Fibroblast of lung (primary cell): ENCODE measurements at regions not wholly inside any gene's neighbourhood (a gene's known extent, or its start where the extent isn't known, plus 50 kb on each side); places are given as distances from the start of the nearest gene placed in this dataset.
A peak's percentile ranks its signal among the peaks of the same experiment; 100 is the strongest.

ENCODE experiments used
- DNase-seq, 2 donors: peaks; one replicate each; pipeline versions ENCODE4 v3.0.0 to v3.0.0-alpha.2; 2010; ENCODE audit warnings: low read depth in 2 of 2
- H2AFZ ChIP-seq: 2 replicates; pipeline ENCODE4 v1.5.1; 2012; ENCODE audit warnings: low read length, control low read depth, inconsistent platforms
- H3K27ac ChIP-seq: 2 replicates; pipeline ENCODE4 v1.5.1; 2011; ENCODE audit warnings: low read length, control low read depth; ENCODE audit not compliant: insufficient read depth
- H3K27me3 ChIP-seq: 2 replicates; pipeline ENCODE4 v1.5.1; 2011; ENCODE audit warnings: mild to moderate bottlenecking, low read length; ENCODE audit not compliant: control insufficient read depth, insufficient read depth
- H3K36me3 ChIP-seq: 2 replicates; pipeline ENCODE4 v1.5.1; 2011; ENCODE audit warnings: low read length; ENCODE audit not compliant: control insufficient read depth, insufficient read depth
- H3K4me1 ChIP-seq: 2 replicates; pipeline ENCODE4 v1.5.1; 2011; ENCODE audit warnings: low read length; ENCODE audit not compliant: control insufficient read depth, insufficient read depth; ENCODE audit errors: extremely low read depth
- H3K4me2 ChIP-seq: 2 replicates; pipeline ENCODE4 v1.5.1; 2011; ENCODE audit warnings: low read length, control low read depth; ENCODE audit not compliant: insufficient read depth; ENCODE audit errors: extremely low read depth
- H3K4me3 ChIP-seq, 4 experiments: fragments of 200-600 bp in 1 of 4; sonication (generic) in 1 of 4; replicated peaks in 1 of 4; 2 replicates each; pipeline ENCODE4 v1.5.1; 2011 to 2016; ENCODE audit warnings: low read length in 4 of 4, low read depth in 3 of 4, mild to moderate bottlenecking in 3 of 4, control low read depth in 2 of 4, inconsistent platforms in 1 of 4, mixed read lengths in 1 of 4; ENCODE audit not compliant: insufficient read depth in 1 of 4; ENCODE audit errors: control extremely low read depth in 1 of 4
- H3K79me2 ChIP-seq: 2 replicates; pipeline ENCODE4 v1.5.1; 2012; ENCODE audit warnings: mild to moderate bottlenecking, low read length, inconsistent platforms; ENCODE audit not compliant: control insufficient read depth, insufficient read depth
- H3K9ac ChIP-seq: 2 replicates; pipeline ENCODE4 v1.5.1; 2011; ENCODE audit warnings: mild to moderate bottlenecking, low read length, control low read depth; ENCODE audit not compliant: insufficient read depth
- H3K9me3 ChIP-seq: 2 replicates; pipeline ENCODE4 v1.5.1; 2012; ENCODE audit warnings: low read depth, low read length; ENCODE audit not compliant: control insufficient read depth, insufficient read depth
- H4K20me1 ChIP-seq: 2 replicates; pipeline ENCODE4 v1.5.1; 2011; ENCODE audit warnings: low read length; ENCODE audit not compliant: control insufficient read depth, insufficient read depth; ENCODE audit errors: extremely low read depth
- EZH2 ChIP-seq: IDR thresholded peaks from 2 replicates; pipeline ENCODE4 v1.5.1; 2012; ENCODE audit warnings: low read length, control low read depth, mild to moderate bottlenecking; ENCODE audit errors: missing control alignments
- TF ChIP-seq, protein P1 (sequence below), 2 donors: IDR thresholded peaks in 1 of 2; conservative IDR thresholded peaks in 1 of 2; 1 replicate in 1 of 2; 2 replicates in 1 of 2; pipeline ENCODE4 v1.5.1; 2011 to 2012; ENCODE audit warnings: low read length in 2 of 2, control low read depth in 1 of 2, inconsistent platforms in 1 of 2, low read depth in 1 of 2, mild to moderate bottlenecking in 1 of 2

DNA sequence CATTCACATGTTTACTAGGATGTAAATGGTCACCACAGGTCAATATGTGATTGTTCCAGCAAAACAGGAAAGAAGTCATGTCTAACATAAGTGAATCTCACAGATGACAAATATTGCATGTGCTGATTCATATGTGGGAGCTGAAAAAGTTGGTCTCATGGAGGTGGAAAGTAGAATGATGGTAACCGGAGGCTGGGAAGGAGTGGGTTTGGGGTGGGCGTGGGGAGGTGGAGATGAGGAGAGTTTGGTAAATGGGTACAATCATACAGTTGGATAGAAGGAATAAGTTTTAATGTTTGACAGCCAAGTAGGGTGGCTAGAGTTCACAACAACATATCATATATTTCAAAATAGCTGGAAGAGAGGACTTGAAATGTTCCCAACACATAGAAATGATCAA is 83.8 kb upstream of the RANBP3L start:
- no peak for DNase-seq
- no peak overlapping the region for H2AFZ ChIP-seq
- no peaks in the 10 kb centered on the region for H3K27me3 ChIP-seq
- H3K36me3 ChIP-seq: no peaks in the 10 kb centered on the region
- no peaks in the 10 kb centered on the region for H3K79me2 ChIP-seq
- H3K9ac ChIP-seq: no peak overlapping the region
- no peak overlapping the region for H3K27ac ChIP-seq
- H4K20me1 ChIP-seq: no peaks in the 10 kb centered on the region
- H3K4me2 ChIP-seq: no peak overlapping the region
- no peaks in the 10 kb centered on the region for H3K4me1 ChIP-seq
- H3K4me3 ChIP-seq: no peak overlapping the region
- H3K9me3 ChIP-seq: no peaks in the 10 kb centered on the region
- TF ChIP-seq, protein P1, sequence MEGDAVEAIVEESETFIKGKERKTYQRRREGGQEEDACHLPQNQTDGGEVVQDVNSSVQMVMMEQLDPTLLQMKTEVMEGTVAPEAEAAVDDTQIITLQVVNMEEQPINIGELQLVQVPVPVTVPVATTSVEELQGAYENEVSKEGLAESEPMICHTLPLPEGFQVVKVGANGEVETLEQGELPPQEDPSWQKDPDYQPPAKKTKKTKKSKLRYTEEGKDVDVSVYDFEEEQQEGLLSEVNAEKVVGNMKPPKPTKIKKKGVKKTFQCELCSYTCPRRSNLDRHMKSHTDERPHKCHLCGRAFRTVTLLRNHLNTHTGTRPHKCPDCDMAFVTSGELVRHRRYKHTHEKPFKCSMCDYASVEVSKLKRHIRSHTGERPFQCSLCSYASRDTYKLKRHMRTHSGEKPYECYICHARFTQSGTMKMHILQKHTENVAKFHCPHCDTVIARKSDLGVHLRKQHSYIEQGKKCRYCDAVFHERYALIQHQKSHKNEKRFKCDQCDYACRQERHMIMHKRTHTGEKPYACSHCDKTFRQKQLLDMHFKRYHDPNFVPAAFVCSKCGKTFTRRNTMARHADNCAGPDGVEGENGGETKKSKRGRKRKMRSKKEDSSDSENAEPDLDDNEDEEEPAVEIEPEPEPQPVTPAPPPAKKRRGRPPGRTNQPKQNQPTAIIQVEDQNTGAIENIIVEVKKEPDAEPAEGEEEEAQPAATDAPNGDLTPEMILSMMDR (conservative IDR thresholded peaks at IDR 0.05 in 1 of 2, IDR thresholded peaks at IDR 0.05 in 1 of 2; ENCODE audit: low read depth in 1 of 2, low read length in 2 of 2): no peak
- TF ChIP-seq EZH2: no peak

- no peak overlapping the region for H2AFZ ChIP-seq
These were observed 86.6 kb upstream of the RANBP3L start for GRCh38 chr5:36388288-36388687.

DNA sequence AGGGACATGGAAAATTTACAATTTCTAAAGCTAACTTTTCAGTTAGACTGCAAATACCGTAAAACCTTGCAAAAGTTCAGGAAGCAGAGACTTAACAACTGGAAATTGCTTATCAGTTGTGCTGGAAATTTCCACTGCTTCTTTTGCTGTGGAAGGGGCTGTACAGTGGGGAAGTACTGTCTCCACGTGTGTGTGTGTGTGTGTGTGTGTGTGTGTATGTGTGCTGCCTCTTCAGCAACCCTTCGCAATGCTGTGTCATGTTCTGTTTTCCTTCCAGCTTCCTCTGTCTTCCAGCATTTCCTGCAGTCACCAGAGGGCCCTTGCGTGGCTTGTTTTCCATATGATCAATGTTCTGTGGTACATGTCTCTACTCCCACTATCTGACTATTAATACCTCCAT is 87.5 kb upstream of the RANBP3L start:
- Histone ChIP-seq H3K4me1 (no peaks in the 10 kb centered on the region), H3K9me3 (no peaks in the 10 kb centered on the region), H3K27me3 (no peaks in the 10 kb centered on the region), H4K20me1 (no peaks in the 10 kb centered on the region), H3K79me2 (no peaks in the 10 kb centered on the region), H3K36me3 (no peaks in the 10 kb centered on the region), H3K27ac (no peak overlapping the region), H2AFZ (no peak overlapping the region), H3K9ac (no peak overlapping the region), H3K4me3 (no peak overlapping the region), H3K4me2 (no peak overlapping the region)
- DNase-seq: peak in 1 of 2 donors; percentile 44
- TF ChIP-seq, protein P1 (conservative IDR thresholded peaks at IDR 0.05 in 1 of 2, IDR thresholded peaks at IDR 0.05 in 1 of 2; ENCODE audit: low read depth in 1 of 2, low read length in 2 of 2): no peak
- TF ChIP-seq EZH2: no peak

More at GRCh38 chr5:36388288-36388687, 86.6 kb upstream of the RANBP3L start:
- Histone ChIP-seq H3K9me3 (no peaks in the 10 kb centered on the region), H4K20me1 (no peaks in the 10 kb centered on the region), H3K4me3 (no peak overlapping the region), H3K9ac (no peak overlapping the region), H3K27ac (no peak overlapping the region), H3K4me1 (no peaks in the 10 kb centered on the region), H3K27me3 (no peaks in the 10 kb centered on the region), H3K36me3 (no peaks in the 10 kb centered on the region), H3K79me2 (no peaks in the 10 kb centered on the region), H3K4me2 (no peak overlapping the region)
- TF ChIP-seq EZH2: no peak
- TF ChIP-seq, protein P1 (conservative IDR thresholded peaks at IDR 0.05 in 1 of 2, IDR thresholded peaks at IDR 0.05 in 1 of 2; ENCODE audit: low read depth in 1 of 2, low read length in 2 of 2): no peak
- DNase-seq: no peak
